A673 (cell line): ENCODE measurements at regions not wholly inside any gene's neighbourhood (a gene's known extent, or its start where the extent isn't known, plus 50 kb on each side); places are given as distances from the start of the nearest gene placed in this dataset.
"Not testable (repeated sequence)": the region's sequence is repeated elsewhere in the genome, so short reads cannot be mapped to it uniquely, and the experiment has no call there.

Experiments used
- BruUV-seq: library from RNA; stranded (reverse); fragments of 400-500 nt; replicated peaks from 2 replicates; lab custom pipeline; 2021; lab: Mats Ljungman, UMichigan
- CTCF ChIA-PET: fragments of 300-600 bp; sonication (Branson Sonifier 250); formaldehyde crosslinking; loops from one replicate; lab custom pipeline; 2022; ENCODE audit warnings: antibody characterized with exemption; lab: Charles Lee
- POLR2A ChIA-PET: fragments of 300-600 bp; sonication (Branson Sonifier 250); formaldehyde crosslinking; loops from one replicate; lab custom pipeline; 2022; ENCODE audit warnings: antibody characterized with exemption; ENCODE audit not compliant: low non-redundant PET; lab: Charles Lee
- DNase-seq: peaks from one replicate; pipeline ENCODE4 v3.0.0-alpha.2; 2015; ENCODE audit warnings: low spot score
- H3K27ac ChIP-seq: fragments of 200-600 bp; sonication (generic); 2 replicates; pipeline ENCODE4 v1.5.1; 2016; ENCODE audit warnings: mixed run types, low read depth, mild to moderate bottlenecking, mixed read lengths, antibody characterized with exemption, low read length; ENCODE audit not compliant: poor library complexity, severe bottlenecking
- H3K27me3 ChIP-seq: fragments of 200-600 bp; sonication (generic); replicated peaks from 2 replicates; pipeline ENCODE4 v1.6.1; 2017; ENCODE audit warnings: mixed run types, low read depth, mild to moderate bottlenecking, mixed read lengths, antibody characterized with exemption, low read length; ENCODE audit not compliant: insufficient read depth, poor library complexity
- H3K36me3 ChIP-seq: fragments of 200-600 bp; sonication (generic); 2 replicates; pipeline ENCODE4 v1.6.1; 2016; ENCODE audit warnings: mixed run types, mild to moderate bottlenecking, mixed read lengths, antibody characterized with exemption, low read length; ENCODE audit not compliant: insufficient read depth, poor library complexity, severe bottlenecking
- H3K4me1 ChIP-seq: fragments of 200-600 bp; sonication (generic); 2 replicates; pipeline ENCODE4 v1.6.1; 2017; ENCODE audit warnings: mixed run types, mild to moderate bottlenecking, mixed read lengths, antibody characterized with exemption, low read length; ENCODE audit not compliant: insufficient read depth, poor library complexity, severe bottlenecking
- H3K4me3 ChIP-seq: fragments of 200-600 bp; sonication (generic); 2 replicates; pipeline ENCODE4 v1.5.1; 2016; ENCODE audit warnings: low read depth, mixed run types, mild to moderate bottlenecking, mixed read lengths, low read length; ENCODE audit not compliant: poor library complexity, severe bottlenecking
- H3K9me3 ChIP-seq: fragments of 200-600 bp; sonication (generic); 2 replicates; pipeline ENCODE4 v1.6.1; 2016; ENCODE audit warnings: mixed run types, low read depth, mild to moderate bottlenecking, mixed read lengths, antibody characterized with exemption, low read length; ENCODE audit not compliant: poor library complexity, severe bottlenecking
- intact Hi-C: fragments of 100-400 bp; cut with micrococcal nuclease; formaldehyde crosslinking; loops from one replicate; pipeline ENCODE4 v1.10.0; 2022; ENCODE audit not compliant: unreplicated experiment

DNA sequence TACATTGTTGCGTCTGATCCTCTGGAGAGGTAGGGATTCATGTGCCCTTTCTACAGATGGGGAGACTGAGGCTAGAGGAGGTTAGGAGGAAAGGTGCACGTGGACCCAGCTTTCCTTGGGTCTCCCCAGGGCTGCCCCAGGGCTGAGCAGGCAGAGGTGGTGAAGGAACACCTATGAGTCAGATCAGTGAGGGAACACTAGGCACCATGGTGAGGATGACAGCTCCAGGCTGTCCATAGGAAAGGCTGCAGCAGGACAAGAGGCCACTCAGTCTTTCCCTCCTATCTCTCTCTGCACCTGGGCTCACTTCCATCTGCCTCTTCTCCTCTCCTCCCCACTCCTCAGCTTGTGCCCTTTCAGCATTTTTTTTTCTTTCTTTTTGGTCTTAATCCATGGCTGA is 138.0 kb upstream of the TRIM73 start:
- H3K27ac ChIP-seq, H3K4me1 ChIP-seq, BruUV-seq, H3K4me3 ChIP-seq, H3K9me3 ChIP-seq, CTCF ChIA-PET, POLR2A ChIA-PET, intact Hi-C loops, H3K36me3 ChIP-seq, DNase-seq, H3K27me3 ChIP-seq: not testable (repeated sequence)

DNA sequence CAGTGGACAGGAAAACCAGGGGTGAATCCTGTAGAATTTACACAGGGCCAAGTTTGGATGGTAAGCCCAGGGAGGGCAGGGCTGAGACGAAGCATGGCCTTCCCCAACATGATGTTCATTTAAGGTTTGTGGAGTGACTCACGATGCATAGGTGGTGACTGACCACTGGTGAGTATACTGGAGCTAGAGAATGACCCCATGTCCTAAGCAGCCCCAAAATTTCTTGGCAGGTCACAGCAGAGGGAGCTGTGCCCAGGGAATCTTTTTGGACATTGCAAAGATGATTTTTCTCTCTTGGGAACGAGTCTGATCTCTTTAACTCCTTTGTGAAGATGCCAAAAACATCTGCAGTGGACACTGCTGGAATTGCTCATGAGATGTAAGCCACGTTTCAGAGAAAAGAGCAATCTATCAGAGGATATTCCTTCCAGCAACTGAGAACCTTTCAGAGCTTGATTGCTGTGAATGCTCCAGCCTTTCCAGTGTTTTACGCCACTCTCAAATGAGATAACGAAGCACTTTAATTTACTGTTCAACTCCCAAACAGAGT is 135.9 kb upstream of the TRIM73 start:
- intact Hi-C loops, H3K4me3 ChIP-seq, POLR2A ChIA-PET, CTCF ChIA-PET, H3K27me3 ChIP-seq, H3K36me3 ChIP-seq, BruUV-seq, H3K27ac ChIP-seq, DNase-seq, H3K9me3 ChIP-seq, H3K4me1 ChIP-seq: not testable (repeated sequence)

DNA sequence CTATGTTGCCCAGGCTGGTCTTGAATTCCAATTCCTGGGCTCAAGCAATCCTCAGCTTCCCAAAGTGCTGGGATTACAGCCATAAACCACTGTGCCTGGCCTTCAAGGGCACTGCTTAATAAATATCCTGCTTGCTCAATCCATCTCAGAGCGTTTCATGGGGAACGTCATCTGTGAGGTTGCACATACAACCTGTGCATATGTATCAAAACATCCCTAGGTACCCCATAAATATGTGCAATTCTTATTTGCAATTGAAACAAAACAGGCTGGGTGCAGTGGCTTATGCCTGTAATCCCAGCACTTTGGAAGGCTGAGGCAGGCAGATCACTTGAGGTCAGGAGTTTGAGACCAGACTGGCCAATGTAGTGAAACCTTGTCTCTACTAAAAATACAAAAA is 133.8 kb upstream of the TRIM73 start:
- H3K27ac ChIP-seq, DNase-seq, H3K9me3 ChIP-seq, H3K36me3 ChIP-seq, H3K4me3 ChIP-seq, POLR2A ChIA-PET, H3K27me3 ChIP-seq, intact Hi-C loops, CTCF ChIA-PET, BruUV-seq, H3K4me1 ChIP-seq: not testable (repeated sequence)

DNA sequence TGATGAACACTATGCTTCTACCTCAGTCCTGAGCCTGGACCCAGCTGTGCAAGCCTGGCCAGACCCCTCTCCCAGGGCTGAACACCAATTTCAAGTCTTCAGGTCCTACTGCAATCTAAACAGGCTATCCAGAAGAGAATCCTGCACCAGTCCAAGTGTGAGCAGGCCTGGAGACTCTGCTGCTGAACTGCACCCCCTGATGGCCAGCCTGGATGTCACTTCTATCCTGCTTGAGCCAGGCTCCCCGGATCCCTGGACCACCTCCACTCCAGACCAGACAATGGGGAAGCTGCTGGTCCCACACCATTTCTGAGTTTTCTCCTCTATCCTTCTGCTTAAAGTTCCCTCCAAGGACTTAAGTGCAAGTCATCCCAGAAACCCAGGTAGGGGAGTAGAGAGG is 127.3 kb upstream of the TRIM73 start:
- BruUV-seq, H3K9me3 ChIP-seq, H3K4me1 ChIP-seq, intact Hi-C loops, H3K27me3 ChIP-seq, POLR2A ChIA-PET, H3K4me3 ChIP-seq, DNase-seq, H3K27ac ChIP-seq, CTCF ChIA-PET, H3K36me3 ChIP-seq: not testable (repeated sequence)

DNA sequence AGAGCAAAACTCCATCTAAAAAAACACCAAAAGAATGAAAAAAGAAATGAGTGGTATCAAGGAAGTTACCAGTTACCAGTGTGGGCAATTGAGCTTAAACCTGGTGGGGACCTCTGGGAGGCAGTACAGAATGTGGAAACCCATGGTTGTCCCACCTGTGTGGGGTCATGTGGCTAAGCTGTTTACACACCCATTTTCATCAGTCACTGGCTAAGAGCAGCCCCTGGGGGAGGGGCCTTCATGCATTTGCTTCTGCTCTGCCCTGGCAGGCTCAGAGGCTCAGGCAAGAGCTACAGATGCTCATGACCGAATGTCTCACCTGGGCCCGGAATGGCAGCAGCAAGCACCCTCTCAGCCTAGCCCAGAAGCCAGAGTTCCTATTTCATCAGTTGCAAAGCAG is 126.3 kb upstream of the TRIM73 start:
- POLR2A ChIA-PET, H3K9me3 ChIP-seq, CTCF ChIA-PET, H3K4me3 ChIP-seq, H3K27ac ChIP-seq, intact Hi-C loops, DNase-seq, H3K27me3 ChIP-seq, H3K36me3 ChIP-seq, H3K4me1 ChIP-seq, BruUV-seq: not testable (repeated sequence)

DNA sequence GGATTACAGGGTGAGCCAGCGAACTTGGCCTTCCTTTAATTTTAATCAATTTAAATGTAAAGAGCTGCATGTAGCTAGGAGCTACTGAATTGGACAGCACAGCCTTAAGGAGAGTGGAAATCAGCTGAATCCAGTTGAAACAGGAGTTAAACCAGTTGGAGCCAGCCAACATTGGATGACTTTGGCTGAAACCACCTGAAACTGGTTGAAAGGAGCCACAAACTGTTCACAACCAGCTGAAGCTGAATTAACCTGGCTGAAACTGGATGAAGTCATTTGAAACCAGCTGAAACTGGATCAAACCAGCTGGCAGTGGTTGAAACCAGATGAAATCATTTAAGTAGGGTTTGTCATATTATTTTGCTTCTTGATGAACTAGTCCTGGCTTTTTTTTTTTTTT is 121.3 kb upstream of the TRIM73 start:
- H3K27ac ChIP-seq, H3K27me3 ChIP-seq, CTCF ChIA-PET, DNase-seq, BruUV-seq, POLR2A ChIA-PET, intact Hi-C loops, H3K4me3 ChIP-seq, H3K36me3 ChIP-seq, H3K9me3 ChIP-seq, H3K4me1 ChIP-seq: not testable (repeated sequence)
